Adrenal gland (tissue), 9 donors: ENCODE measurements at regions not wholly inside any gene's neighbourhood (a gene's known extent, or its start where the extent isn't known, plus 50 kb on each side); places are given as distances from the start of the nearest gene placed in this dataset.

Experiments
- DNase-seq, 7 donors: peaks; one replicate each; pipeline ENCODE4 v3.0.0-alpha.2; 2019 to 2020
- H3K27ac ChIP-seq, 5 donors: fragments of 200-600 bp; sonication (generic) in 4 of 5; 1 replicate in 3 of 5; 2 replicates in 2 of 5; pipeline versions ENCODE4 v1.5.1 to v1.8.0; 2016 to 2020; ENCODE audit warnings: mild to moderate bottlenecking in 1 of 5
- H3K27me3 ChIP-seq: fragments of 200-600 bp; 2 replicates; pipeline ENCODE4 v1.8.0; 2021
- H3K36me3 ChIP-seq, 2 donors: fragments of 200-600 bp; replicated peaks in 1 of 2; 1 replicate in 1 of 2; 2 replicates in 1 of 2; pipeline versions ENCODE4 v1.5.1 to v1.8.0; 2018 to 2022
- H3K4me1 ChIP-seq, 2 donors: fragments of 200-600 bp; replicated peaks in 1 of 2; 1 replicate in 1 of 2; 2 replicates in 1 of 2; pipeline versions ENCODE4 v1.5.1 to v1.8.0; 2018 to 2021
- H3K4me3 ChIP-seq, 4 donors: fragments of 200-600 bp; sonication (generic) in 3 of 4; one replicate each; pipeline ENCODE4 v1.5.1; 2016 to 2018
- H3K9me3 ChIP-seq, 3 donors: fragments of 200-600 bp; sonication (generic) in 1 of 3; replicated peaks in 1 of 3; 1 replicate in 2 of 3; 2 replicates in 1 of 3; pipeline versions ENCODE4 v1.5.1 to v1.8.0; 2016 to 2021
- POLR2A ChIP-seq, 2 donors: fragments of 450-650 bp; IDR thresholded peaks; one replicate each; pipeline ENCODE4 v1.6.1; 2017; ENCODE audit warnings: antibody characterized with exemption in 2 of 2, mild to moderate bottlenecking in 2 of 2, moderate library complexity in 1 of 2
- WGBS, 4 donors: extraction: QIAGEN DNeasy Blood & Tissue Kit in 2 of 4; methylation state at CpG; one replicate each; pipeline versions ENCODE4 v1.1.5 to v1.1.7; 2013 to 2017; 5-methylcytosine and 5-hydroxymethylcytosine counted together
- intact Hi-C, 2 donors: fragments of 100-400 bp; cut with DNase I; formaldehyde crosslinking; loops; one replicate each; pipeline versions ENCODE4 v1.14.1 to v1.15.0; 2022 to 2023
- TF ChIP-seq, protein P1 (sequence below), 6 experiments: fragments of 450-650 bp in 4 of 6; fragments of 200-600 bp in 2 of 6; sonication (generic) in 1 of 6; IDR thresholded peaks; 1 replicate in 5 of 6; 2 replicates in 1 of 6; pipeline versions ENCODE4 v1.5.1 to v1.8.0; 2016 to 2021; ENCODE audit warnings: antibody characterized with exemption in 6 of 6, mild to moderate bottlenecking in 2 of 6, moderate library complexity in 1 of 6
- donor health status: healthy with polysubstance abuse.
- donor health status: Bipolar disorder and iron deficiency.
- donor health status: DM: yes; HTN: yes; CAD: no.
- donor health status: DM: no; HTN: no; CAD: no.
- donor health status: DM: no; HTN: no; CAD: no.

DNA sequence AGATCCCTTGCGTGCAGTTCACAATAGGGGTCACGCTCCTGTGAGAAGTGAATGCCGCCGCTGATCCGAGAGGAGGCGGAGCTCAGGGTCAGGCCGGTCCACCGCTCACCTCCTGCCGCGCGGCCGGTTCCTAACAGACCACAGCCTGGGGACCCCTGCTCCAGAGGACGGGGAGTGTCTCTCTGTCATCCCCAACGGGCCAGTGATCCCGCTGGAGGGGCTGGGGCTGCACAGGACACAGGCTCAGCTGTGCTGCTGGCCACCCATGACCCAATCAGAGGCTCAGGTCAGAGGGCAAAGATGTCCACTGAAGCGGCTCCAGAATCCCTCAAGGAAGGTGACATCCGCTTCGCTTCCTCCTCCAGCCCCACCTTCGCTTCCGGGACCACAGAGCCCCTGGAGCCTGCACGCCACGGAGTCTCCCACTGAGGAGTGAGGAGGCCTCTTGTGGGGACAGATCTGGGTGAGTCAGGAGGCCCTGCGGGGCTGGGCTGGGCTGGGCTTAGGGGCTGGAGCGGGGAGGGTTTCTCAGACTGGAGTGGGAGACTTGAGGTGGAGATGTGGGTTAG lies 115.4 kb downstream of the METRNL start:
- Histone ChIP-seq H3K27me3 (no peaks in the 10 kb centered on the region), H3K36me3 (no peaks in the 10 kb centered on the region), H3K27ac (no peak overlapping the region), H3K4me1 (peaks cover 0 to 5% of the 10 kb centered on the region in 2 donors), H3K9me3 (no peaks in the 10 kb centered on the region), H3K4me3 (no peak overlapping the region)
- peak in 2 of 7 donors; percentile 5 to 10 for DNase-seq
- intact Hi-C loops: no loop called here
- WGBS, 4 donors: 80 to 93% (median 90%) methylated on average over 7 to 24 of the region's 24 CpGs
- TF ChIP-seq, protein P1, sequence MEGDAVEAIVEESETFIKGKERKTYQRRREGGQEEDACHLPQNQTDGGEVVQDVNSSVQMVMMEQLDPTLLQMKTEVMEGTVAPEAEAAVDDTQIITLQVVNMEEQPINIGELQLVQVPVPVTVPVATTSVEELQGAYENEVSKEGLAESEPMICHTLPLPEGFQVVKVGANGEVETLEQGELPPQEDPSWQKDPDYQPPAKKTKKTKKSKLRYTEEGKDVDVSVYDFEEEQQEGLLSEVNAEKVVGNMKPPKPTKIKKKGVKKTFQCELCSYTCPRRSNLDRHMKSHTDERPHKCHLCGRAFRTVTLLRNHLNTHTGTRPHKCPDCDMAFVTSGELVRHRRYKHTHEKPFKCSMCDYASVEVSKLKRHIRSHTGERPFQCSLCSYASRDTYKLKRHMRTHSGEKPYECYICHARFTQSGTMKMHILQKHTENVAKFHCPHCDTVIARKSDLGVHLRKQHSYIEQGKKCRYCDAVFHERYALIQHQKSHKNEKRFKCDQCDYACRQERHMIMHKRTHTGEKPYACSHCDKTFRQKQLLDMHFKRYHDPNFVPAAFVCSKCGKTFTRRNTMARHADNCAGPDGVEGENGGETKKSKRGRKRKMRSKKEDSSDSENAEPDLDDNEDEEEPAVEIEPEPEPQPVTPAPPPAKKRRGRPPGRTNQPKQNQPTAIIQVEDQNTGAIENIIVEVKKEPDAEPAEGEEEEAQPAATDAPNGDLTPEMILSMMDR (IDR thresholded peaks at IDR 0.05): no peak
- TF ChIP-seq POLR2A (IDR thresholded peaks at IDR 0.05): no peak

- WGBS, 4 donors: 65 to 87% (median 79%) methylated on average over 7 to 20 of the region's 20 CpGs
- Histone ChIP-seq H3K27me3 (no peaks in the 10 kb centered on the region), H3K36me3 (no peaks in the 10 kb centered on the region), H3K27ac (no peak overlapping the region), H3K9me3 (no peaks in the 10 kb centered on the region), H3K4me1 (peaks cover 0 to 11% of the 10 kb centered on the region in 2 donors), H3K4me3 (no peak overlapping the region)
- TF ChIP-seq, protein P1 (IDR thresholded peaks at IDR 0.05): no peak
- TF ChIP-seq POLR2A (IDR thresholded peaks at IDR 0.05): no peak
- intact Hi-C loops: no loop called here
- peak in 2 of 7 donors; percentile 6 to 13 for DNase-seq
Measured at GRCh38 chr17:83195330-83196023, 116.1 kb downstream of the METRNL start.

- H3K4me1 ChIP-seq: peaks cover 0 to 16% of the 10 kb centered on the region in 2 donors
- intact Hi-C loops: no loop called here
- no peaks in the 10 kb centered on the region for H3K27me3 ChIP-seq
- H3K4me3 ChIP-seq: no peak overlapping the region
- peak in 2 of 7 donors; percentile 8 to 12 for DNase-seq
- no peak for TF ChIP-seq POLR2A (IDR thresholded peaks at IDR 0.05)
- TF ChIP-seq, protein P1 (IDR thresholded peaks at IDR 0.05): no peak
- WGBS, 4 donors: 47 to 71% (median 68%) methylated on average over 8 to 9 of the region's 9 CpGs; no CpG with 5 or more reads in 1 of the 4 donors
- no peaks in the 10 kb centered on the region for H3K36me3 ChIP-seq
- no peaks in the 10 kb centered on the region for H3K9me3 ChIP-seq
- no peak overlapping the region for H3K27ac ChIP-seq
Measured at GRCh38 chr17:83196024-83196365, 116.6 kb downstream of the METRNL start.

- Histone ChIP-seq H3K27me3 (no peaks in the 10 kb centered on the region), H3K36me3 (no peaks in the 10 kb centered on the region), H3K9me3 (no peaks in the 10 kb centered on the region), H3K4me1 (peaks cover 0 to 20% of the 10 kb centered on the region in 2 donors), H3K4me3 (no peak overlapping the region), H3K27ac (no peak overlapping the region)
- TF ChIP-seq, protein P1 (IDR thresholded peaks at IDR 0.05): no peak
- no peak for TF ChIP-seq POLR2A (IDR thresholded peaks at IDR 0.05)
- intact Hi-C loops: no loop called here
- 91 to 100% (median 96%) methylated on average over 2 to 10 of the region's 10 CpGs for WGBS, 4 donors
- peak in 2 of 7 donors; percentile 8 for DNase-seq
Measured at GRCh38 chr17:83196366-83196765, 117.0 kb downstream of the METRNL start.
